ENCODE measurements at regions not wholly inside any gene's neighbourhood (a gene's known extent, or its start where the extent isn't known, plus 50 kb on each side); places are given as distances from the start of the nearest gene placed in this dataset.

DNA sequence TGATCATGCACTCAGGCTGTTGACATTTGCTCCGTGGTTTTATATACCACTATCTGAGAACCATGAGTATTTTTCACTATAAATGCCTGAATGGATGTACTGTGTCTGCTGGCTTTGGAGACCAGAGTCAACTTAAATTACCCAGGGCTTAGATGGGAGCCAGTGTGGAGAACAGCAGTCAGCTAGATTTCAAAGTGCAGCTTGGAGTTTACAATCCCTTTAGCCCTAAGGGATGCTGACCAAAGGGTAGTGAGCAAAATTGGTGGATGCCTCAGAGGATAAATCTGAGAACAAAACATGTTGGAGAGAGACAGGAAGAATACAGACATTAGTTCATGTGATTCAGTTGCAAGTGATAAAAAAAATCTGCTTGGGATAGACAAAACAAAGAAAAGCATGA, 327.5 kb downstream of the C11orf87 start:
- no peak for DNase-seq (ENCODE audit: low read depth in 2 of 2)

- no peak for DNase-seq (ENCODE audit: low read depth in 2 of 2)
Measured at GRCh38 chr11:109750964-109751363, 329.0 kb downstream of the C11orf87 start.

GRCh38 chr11:109752212-109752825, 330.3 kb downstream of the C11orf87 start:
- DNase-seq (ENCODE audit: low read depth in 2 of 2): no peak

- DNase-seq (ENCODE audit: low read depth in 2 of 2): no peak
Measured at GRCh38 chr11:109756521-109756920, 334.5 kb downstream of the C11orf87 start.

- DNase-seq (ENCODE audit: low read depth in 2 of 2): no peak
Measured at GRCh38 chr11:109756951-109757350, 335.0 kb downstream of the C11orf87 start.

DNA sequence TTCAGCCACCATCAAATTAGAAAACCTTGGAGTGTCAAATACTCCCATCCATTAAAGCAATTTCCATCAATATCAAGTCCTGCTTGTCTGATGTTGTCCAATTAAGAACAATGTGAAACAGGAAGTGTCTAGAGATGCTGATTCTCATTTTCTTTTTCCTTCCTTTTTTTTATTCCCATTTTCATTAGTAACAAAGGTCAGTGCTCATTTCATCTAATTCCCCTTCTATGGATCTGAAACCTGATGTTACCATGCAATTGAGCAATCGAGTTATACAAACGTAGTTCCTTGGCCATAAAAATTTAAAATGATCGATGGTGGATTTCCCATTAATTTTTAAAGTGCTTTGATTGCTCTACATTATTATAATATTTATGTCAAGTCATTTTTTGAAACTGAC, 330.6 kb upstream of the ZC3H12C start:
- no peak for DNase-seq (ENCODE audit: low read depth in 2 of 2)

DNA sequence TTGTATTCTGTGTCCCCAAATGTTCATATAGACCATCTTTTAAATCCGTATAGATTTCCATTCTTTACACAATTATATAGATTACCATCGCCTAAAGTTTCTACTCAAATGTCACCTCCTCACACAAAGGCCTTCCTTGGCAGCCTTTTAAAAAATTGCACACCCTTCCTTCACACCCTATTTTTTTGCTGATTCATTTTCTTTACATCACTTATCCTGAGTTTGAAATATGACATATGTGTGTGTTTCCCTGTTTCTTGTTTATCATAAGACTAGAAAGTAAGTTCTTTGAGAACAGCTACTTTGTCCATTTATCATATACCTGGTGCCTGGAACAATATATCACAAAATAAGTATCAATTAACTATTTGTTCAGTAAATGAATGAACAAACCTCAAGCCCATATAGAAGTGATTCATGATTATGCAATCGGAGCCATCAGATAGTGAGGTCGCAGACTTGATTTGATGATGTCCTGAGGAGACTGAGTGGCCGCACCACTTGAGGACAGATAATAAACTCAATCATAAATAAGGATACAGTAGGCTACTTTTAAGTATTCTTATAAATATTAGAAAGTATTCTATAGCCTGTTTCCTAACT, 327.4 kb upstream of the ZC3H12C start:
- DNase-seq (ENCODE audit: low read depth in 2 of 2): no peak

GRCh38 chr11:109769858-109770257, 323.3 kb upstream of the ZC3H12C start:
- no peak for DNase-seq (ENCODE audit: low read depth in 2 of 2)

- DNase-seq (ENCODE audit: low read depth in 2 of 2): no peak
Measured at GRCh38 chr11:109770323-109770722, 322.9 kb upstream of the ZC3H12C start.

DNA sequence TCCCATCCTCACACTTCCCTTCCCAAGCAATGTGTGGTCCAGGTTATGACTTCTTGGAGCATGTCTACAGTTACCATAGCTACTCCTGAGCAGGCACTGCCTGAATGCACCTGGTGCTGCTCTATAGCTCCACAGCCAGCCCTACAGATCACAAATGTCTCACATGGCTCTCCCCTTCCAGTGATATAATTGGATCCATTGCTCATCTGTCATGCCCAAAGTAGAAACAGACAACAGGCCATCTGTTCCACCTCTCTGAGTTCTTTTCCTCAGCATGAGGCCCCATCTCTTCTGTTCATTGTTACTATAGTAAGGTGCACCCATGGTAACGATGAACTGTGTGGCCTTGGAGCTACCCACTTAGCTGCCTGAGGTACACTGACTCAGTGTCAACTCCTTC, 320.3 kb upstream of the ZC3H12C start:
- DNase-seq (ENCODE audit: low read depth in 2 of 2): no peak

- DNase-seq (ENCODE audit: low read depth in 2 of 2): no peak
Measured at GRCh38 chr11:109775686-109776085, 317.5 kb upstream of the ZC3H12C start.

DNA sequence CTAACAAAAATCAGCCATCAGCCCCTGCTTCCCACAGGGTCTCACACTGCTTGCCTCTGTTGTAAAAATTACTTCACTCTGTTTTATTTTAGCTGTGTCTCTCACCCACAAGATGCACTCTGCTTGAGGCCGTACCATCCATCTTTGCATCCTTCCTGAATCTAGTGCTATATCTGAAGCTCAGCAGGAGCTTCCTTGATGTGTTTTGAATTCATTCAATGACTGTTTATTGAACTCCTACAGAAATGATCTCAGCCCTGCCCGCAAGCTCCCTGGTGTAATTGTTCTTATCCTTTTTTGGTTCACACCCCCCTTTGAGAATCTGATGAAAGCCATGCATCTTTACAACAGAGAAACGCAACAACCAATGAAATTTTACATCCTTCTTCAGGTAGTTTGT, 310.2 kb upstream of the ZC3H12C start:
- DNase-seq (ENCODE audit: low read depth in 2 of 2): no peak

DNA sequence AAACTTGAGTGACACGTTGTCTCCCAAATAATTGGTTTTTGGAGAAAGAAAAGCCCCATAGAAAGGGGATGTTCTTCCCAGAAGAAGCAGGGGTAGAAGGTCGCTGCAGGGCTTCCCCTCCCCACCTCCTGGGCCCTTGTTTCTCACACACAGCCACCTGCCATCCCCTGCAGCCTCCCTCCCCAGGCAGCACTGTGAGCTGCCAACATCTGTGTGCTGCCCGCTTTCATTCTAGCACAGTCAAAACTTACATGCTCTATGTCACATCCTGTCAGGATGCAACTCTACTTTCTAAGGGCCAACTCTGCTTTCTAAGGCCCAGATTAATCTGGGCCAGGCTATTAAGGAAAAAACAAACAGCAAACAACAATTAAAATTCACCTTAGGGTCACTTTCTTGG, 309.4 kb upstream of the ZC3H12C start:
- DNase-seq (ENCODE audit: low read depth in 2 of 2): no peak

GRCh38 chr11:109784536-109784935, 308.7 kb upstream of the ZC3H12C start:
- DNase-seq (ENCODE audit: low read depth in 2 of 2): no peak

GRCh38 chr11:109785198-109785597, 308.0 kb upstream of the ZC3H12C start:
- DNase-seq (ENCODE audit: low read depth in 2 of 2): no peak

DNA sequence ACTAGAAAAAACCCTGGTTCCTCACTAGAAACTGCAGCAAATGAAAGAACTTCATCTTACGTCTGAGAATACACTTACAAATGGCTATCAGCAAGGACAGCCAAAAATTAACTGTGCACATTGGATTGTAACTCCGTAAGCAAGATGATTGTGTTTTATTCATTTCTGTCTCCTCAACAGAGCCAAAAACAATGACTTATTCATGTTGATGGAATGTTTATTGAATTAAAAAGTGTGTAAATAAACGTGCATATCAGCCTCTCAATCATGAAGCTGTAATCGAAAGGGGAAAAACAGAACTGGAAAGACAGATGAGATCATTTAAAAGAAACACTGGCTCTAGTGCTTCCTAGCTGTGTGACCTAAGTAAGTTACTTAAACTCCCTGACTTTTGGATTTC, 307.5 kb upstream of the ZC3H12C start:
- DNase-seq (ENCODE audit: low read depth in 2 of 2): no peak

DNA sequence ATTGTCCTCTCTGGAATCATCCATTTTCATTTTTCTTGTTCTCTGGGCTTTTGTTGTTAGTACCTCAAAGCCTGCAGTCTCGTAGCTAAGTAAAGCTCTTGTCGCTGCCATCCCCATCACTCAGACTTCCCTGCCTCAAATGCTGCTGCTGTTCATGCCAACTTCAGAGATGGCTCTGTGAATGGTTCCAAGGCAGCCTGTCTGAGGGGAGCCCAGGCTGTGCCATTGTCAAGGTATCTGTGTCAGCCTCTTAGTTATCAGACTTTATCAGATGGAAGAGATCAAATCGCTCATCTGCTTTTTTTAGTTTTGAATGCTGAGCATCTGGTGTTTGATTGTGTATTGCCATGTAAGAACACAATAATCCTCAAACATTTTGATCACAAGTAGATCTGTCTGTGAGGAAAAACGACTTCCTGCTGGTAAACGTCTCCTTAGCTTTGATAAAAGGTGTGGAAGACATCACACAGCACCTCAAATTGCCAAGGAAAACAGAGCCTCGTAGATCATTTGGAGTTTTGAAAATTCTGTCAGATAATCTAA, 304.2 kb upstream of the ZC3H12C start:
- DNase-seq (ENCODE audit: low read depth in 2 of 2): no peak

GRCh38 chr11:109789901-109790300, 303.3 kb upstream of the ZC3H12C start:
- DNase-seq (ENCODE audit: low read depth in 2 of 2): no peak

GRCh38 chr11:109791337-109791736, 301.9 kb upstream of the ZC3H12C start:
- DNase-seq (ENCODE audit: low read depth in 2 of 2): no peak

DNA sequence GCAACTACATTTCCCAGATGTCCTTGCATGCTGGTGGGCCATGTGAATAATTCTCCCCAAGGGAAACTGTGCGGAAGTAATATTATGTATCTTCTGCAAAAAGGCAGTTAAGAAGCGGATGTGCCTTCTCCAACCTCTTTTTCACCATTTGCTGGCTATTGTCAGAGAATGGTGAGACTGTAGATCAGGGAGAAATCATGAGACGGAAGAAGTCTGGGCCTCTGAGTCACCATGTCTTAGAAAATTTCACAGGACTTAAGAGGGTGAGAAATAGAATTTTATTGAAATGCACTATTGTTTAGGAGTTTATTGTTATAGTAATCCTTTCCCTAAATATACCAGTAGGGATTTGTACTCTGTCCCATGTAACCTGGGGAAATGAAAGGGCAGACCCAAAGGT, 298.7 kb upstream of the ZC3H12C start:
- DNase-seq (ENCODE audit: low read depth in 2 of 2): no peak

DNA sequence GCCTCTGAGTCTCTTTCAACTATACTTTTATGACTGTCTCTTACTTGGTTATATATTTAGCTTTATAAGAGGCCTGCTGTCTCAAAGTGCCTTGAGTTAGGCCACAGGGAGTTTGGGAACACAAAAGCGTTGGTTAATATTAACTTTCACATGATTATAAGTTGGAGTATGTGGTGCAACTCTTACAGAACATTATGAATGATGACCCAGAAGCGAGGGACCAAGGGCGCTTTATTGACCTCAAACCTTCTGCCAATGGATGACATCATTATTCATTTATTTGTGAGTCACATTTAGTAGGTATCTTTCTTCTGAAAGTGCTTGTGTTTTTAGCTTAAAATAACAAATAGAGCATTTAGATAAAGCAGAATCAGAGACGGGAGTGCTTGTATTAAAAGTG, 298.0 kb upstream of the ZC3H12C start:
- no peak for DNase-seq (ENCODE audit: low read depth in 2 of 2)

DNA sequence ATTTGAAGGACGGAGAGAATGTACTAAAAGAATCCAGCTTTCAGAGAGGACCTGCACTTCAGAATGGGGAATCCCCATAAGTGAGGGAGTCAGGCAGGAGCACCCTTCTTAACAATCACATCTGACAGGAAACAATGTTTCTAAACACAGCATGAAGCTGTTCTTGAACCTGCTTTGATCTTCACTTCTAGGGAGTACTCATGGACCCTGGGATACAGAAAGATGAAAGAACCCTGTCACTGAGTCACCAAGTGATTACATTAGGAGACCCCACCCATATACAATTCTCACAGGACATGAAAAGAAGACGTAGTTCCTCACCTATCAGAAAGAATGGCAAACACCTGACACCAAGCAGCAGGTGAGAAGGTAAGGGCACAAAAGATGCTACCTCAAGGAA, 296.9 kb upstream of the ZC3H12C start:
- no peak for DNase-seq (ENCODE audit: low read depth in 2 of 2)

DNA sequence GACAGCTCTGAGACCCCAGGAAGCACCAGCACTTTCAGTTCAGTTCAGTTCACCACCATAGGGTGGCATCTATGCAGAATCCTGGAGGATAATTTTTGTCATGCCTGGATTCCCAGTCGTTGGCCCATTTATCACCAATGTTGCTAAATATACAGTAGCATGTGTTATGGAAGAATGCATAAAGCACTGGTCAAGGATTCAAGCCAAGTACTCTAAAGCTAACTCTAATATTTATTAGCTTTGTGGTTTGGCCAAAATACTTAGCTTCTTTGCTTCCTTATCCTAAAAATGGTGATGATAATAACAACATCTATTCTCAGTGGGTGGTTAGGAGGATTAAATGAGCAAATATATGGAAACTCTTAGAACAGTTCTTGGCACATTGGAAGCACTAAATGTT, 294.7 kb upstream of the ZC3H12C start:
- no peak for DNase-seq (ENCODE audit: low read depth in 2 of 2)

GRCh38 chr11:109799604-109800003, 293.6 kb upstream of the ZC3H12C start:
- DNase-seq (ENCODE audit: low read depth in 2 of 2): no peak
